ENCODE measurements at regions not wholly inside any gene's neighbourhood (a gene's known extent, or its start where the extent isn't known, plus 50 kb on each side); places are given as distances from the start of the nearest gene placed in this dataset.

DNA sequence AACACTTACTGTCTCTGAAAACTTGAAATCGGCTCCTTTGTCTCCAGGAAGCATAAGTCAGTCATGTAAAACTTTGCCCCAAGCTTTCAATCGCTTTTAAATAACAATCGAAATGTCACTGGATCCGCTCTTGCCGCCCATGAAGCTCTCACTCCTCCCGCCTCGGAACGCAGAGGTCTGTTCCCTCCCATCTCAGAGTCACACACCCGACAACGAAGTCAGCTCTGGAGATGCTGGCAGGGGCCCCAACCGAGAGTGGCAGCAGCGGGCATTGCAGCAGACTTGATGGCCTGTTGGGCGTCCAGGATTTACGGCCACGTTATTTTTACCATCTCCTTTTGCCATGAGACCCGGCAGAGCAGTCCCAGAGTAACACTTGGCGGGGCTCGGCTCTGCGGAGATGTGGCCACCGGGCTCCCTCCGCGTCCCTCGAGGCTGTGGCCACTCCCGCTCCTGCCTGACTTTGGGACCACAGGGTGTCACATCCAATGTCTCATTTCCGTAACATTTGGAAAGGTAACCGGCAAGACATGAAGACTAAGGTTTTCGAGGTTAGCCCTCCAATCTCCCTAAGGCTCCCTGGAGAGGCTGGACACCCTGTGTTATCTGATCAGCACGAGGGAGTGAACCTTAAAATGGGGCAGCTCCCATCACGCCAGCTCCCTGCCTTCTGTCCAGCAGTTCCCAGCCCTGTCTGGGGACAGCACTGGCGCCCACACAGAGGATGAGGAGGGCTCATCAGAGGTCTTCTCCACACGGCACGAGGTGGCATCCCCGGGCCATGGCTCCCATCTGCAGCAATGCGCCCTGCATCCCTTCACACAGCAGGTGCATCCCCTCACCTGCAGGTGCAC, 62.8 kb upstream of the ADGRA1 start:
- no peak for DNase-seq (ENCODE audit: low spot score in 2 of 2)
- H3K4me1 ChIP-seq = no peaks in the 10 kb centered on the region
- peaks cover 0 to 94% of the 10 kb centered on the region in 2 donors for H3K27me3 ChIP-seq
- H3K27ac ChIP-seq = no peak overlapping the region
- no peak overlapping the region for H3K4me3 ChIP-seq
- H3K9me3 ChIP-seq = no peaks in the 10 kb centered on the region
- TF ChIP-seq, protein P1, sequence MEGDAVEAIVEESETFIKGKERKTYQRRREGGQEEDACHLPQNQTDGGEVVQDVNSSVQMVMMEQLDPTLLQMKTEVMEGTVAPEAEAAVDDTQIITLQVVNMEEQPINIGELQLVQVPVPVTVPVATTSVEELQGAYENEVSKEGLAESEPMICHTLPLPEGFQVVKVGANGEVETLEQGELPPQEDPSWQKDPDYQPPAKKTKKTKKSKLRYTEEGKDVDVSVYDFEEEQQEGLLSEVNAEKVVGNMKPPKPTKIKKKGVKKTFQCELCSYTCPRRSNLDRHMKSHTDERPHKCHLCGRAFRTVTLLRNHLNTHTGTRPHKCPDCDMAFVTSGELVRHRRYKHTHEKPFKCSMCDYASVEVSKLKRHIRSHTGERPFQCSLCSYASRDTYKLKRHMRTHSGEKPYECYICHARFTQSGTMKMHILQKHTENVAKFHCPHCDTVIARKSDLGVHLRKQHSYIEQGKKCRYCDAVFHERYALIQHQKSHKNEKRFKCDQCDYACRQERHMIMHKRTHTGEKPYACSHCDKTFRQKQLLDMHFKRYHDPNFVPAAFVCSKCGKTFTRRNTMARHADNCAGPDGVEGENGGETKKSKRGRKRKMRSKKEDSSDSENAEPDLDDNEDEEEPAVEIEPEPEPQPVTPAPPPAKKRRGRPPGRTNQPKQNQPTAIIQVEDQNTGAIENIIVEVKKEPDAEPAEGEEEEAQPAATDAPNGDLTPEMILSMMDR (IDR thresholded peaks at IDR 0.05) = no peak
- H3K36me3 ChIP-seq = no peaks in the 10 kb centered on the region
- intact Hi-C loops (cut with DNase I; ENCODE audit: low total_unique reads) = no loop called here

DNA sequence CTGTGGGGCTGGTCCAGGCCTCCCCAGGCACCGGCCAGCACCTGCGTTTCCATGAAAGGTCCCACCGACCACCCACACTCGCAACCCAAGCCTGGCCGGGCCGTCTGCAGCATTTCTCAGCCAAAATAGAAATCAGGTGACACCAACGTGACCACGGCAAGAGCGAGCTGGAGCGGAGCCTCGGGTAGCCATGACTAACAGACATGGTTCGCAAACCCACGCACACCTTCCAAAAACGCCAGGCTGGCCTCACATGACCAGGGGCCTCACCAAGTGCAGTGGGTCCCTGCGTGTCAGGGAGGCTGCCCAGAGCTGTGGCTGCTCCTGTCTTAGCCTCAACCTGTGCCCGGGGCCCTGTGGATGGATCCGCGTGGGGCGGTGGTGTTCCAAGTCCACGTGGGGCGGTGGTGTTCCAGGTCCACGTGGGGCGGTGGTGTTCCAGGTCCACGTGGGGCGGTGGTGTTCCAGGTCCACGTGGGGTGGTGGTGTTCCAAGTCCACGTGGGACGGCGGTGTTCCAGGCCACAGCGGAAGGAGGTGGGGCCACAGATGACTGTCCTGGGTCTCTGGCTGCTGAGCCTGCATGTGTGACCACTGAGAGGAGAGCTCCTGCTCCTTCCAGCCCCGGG, 64.4 kb upstream of the ADGRA1 start:
- Histone ChIP-seq H3K27ac (no peak overlapping the region), H3K27me3 (peaks cover 0 to 90% of the 10 kb centered on the region in 2 donors), H3K9me3 (no peaks in the 10 kb centered on the region), H3K4me3 (no peak overlapping the region), H3K36me3 (no peaks in the 10 kb centered on the region), H3K4me1 (no peaks in the 10 kb centered on the region)
- no peak for TF ChIP-seq POLR2AphosphoS5 (IDR thresholded peaks at IDR 0.05)
- no peak for TF ChIP-seq POLR2A (IDR thresholded peaks at IDR 0.05)
- TF ChIP-seq, protein P1 (IDR thresholded peaks at IDR 0.05) = no peak
- intact Hi-C loops (cut with DNase I; ENCODE audit: low total_unique reads) = no loop called here
- no peak for DNase-seq (ENCODE audit: low spot score in 2 of 2)

DNA sequence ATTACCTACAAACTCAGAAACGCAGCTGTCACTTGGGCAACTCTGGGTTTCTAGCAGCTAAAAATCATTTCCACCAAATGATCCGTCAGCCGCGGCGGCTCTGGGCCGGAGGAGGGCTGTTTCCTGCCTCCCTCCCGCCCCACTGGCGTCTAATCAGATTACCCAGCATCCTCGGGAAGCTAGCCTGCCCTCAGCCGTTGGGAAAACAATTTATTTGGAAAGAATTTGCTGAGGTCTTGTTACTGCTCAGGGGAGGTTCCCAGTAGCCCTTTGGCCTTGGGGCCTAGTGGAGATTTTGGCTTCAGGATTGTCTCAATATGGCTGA, 65.0 kb upstream of the ADGRA1 start:
- peaks cover 0 to 85% of the 10 kb centered on the region in 2 donors for H3K27me3 ChIP-seq
- no peaks in the 10 kb centered on the region for H3K36me3 ChIP-seq
- no peaks in the 10 kb centered on the region for H3K4me1 ChIP-seq
- intact Hi-C loops (cut with DNase I; ENCODE audit: low total_unique reads) = no loop called here
- H3K9me3 ChIP-seq = no peaks in the 10 kb centered on the region
- DNase-seq (ENCODE audit: low spot score in 2 of 2) = no peak
- no peak overlapping the region for H3K27ac ChIP-seq
- TF ChIP-seq, protein P1 (IDR thresholded peaks at IDR 0.05) = no peak
- TF ChIP-seq POLR2AphosphoS5 (IDR thresholded peaks at IDR 0.05) (no peak), POLR2A (IDR thresholded peaks at IDR 0.05) (no peak)
- no peak overlapping the region for H3K4me3 ChIP-seq

DNA sequence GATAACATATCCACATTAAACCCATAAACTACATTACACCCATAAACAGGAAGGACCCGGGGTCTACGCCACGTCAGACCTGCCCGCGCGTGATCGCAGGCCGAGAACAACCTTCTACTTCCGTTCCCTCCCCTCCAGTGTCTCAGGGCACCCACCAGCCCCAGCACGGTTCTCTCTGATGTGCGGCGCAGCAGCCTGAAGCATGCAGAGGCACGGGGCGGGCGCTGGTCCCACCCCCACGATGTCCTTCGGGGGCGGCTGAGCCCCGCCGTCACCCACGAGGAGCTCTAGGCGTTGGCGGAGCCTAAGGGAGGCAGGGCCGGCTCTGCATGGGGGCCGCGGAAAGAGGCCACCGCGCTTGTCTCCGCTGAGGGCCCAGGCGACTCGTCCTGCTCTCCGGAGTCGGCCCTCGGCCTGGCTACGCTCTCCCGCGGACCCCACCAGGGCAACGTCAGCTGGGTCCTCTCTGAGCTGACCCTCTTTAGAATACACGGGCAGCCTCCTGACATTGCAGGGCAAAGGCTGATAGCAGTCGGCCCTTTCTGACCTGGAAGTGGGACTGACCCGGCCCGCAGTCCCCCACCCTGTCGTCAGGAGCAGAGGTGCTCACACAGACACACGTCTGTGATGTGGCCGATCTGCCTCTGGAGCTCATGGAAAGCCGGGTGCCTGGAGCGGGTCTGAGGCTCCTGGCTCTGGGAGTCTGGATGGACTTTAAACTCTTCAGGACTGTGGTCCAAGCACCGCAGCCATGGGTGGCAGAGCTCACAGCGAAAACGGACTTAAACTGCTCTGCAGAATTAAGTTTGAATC, 65.6 kb upstream of the ADGRA1 start:
- Histone ChIP-seq H3K4me1 (no peaks in the 10 kb centered on the region), H3K4me3 (no peak overlapping the region), H3K36me3 (no peaks in the 10 kb centered on the region), H3K27ac (no peak overlapping the region), H3K27me3 (peaks cover 0 to 79% of the 10 kb centered on the region in 2 donors), H3K9me3 (no peaks in the 10 kb centered on the region)
- TF ChIP-seq, protein P1 (IDR thresholded peaks at IDR 0.05) = no peak
- TF ChIP-seq POLR2AphosphoS5 (IDR thresholded peaks at IDR 0.05) = no peak
- no peak for TF ChIP-seq POLR2A (IDR thresholded peaks at IDR 0.05)
- intact Hi-C loops (cut with DNase I; ENCODE audit: low total_unique reads) = no loop called here
- no peak for DNase-seq (ENCODE audit: low spot score in 2 of 2)
